M059J (cell line): ENCODE measurements at regions not wholly inside any gene's neighbourhood (a gene's known extent, or its start where the extent isn't known, plus 50 kb on each side); places are given as distances from the start of the nearest gene placed in this dataset.

Experiments
- DNase-seq: peaks from one replicate; pipeline ENCODE4 v3.0.0-alpha.2; 2012; ENCODE audit warnings: low read depth

- DNase-seq: peak; percentile 49
Measured at GRCh38 chr6:164109770-164110140, 695.2 kb downstream of the QKI start.

- DNase-seq: peak; percentile 87
Measured at GRCh38 chr6:164108869-164109769, 694.6 kb downstream of the QKI start.

- DNase-seq: no peak
Measured at GRCh38 chr6:164108092-164108491, 693.6 kb downstream of the QKI start.

GRCh38 chr6:164107297-164107995 is 692.9 kb downstream of the QKI start:
- peak; percentile 33 for DNase-seq

GRCh38 chr6:164106345-164106769 is 691.8 kb downstream of the QKI start:
- DNase-seq: peak; percentile 36

- no peak for DNase-seq
Measured at GRCh38 chr6:164105705-164106104, 691.2 kb downstream of the QKI start.

- DNase-seq: no peak
Measured at GRCh38 chr6:164104432-164104831, 689.9 kb downstream of the QKI start.

- DNase-seq: no peak
Measured at GRCh38 chr6:164102693-164103092, 688.2 kb downstream of the QKI start.

- no peak for DNase-seq
Measured at GRCh38 chr6:164101859-164102258, 687.3 kb downstream of the QKI start.

GRCh38 chr6:164099269-164099865 is 684.8 kb downstream of the QKI start:
- DNase-seq: no peak

GRCh38 chr6:164098857-164099267 is 684.3 kb downstream of the QKI start:
- no peak for DNase-seq

GRCh38 chr6:164097551-164098398 is 683.3 kb downstream of the QKI start:
- DNase-seq: peak; percentile 69

GRCh38 chr6:164097056-164097455 is 682.5 kb downstream of the QKI start:
- DNase-seq: no peak

GRCh38 chr6:164095056-164095455 is 680.5 kb downstream of the QKI start:
- peak; percentile 83 for DNase-seq

- DNase-seq: no peak
Measured at GRCh38 chr6:164087870-164088269, 673.4 kb downstream of the QKI start.

- no peak for DNase-seq
Measured at GRCh38 chr6:164087211-164087610, 672.7 kb downstream of the QKI start.

GRCh38 chr6:164086076-164086887 is 671.8 kb downstream of the QKI start:
- DNase-seq: peak; percentile 12

GRCh38 chr6:164085091-164086075 is 670.9 kb downstream of the QKI start:
- DNase-seq: peak; percentile 81

- DNase-seq: no peak
Measured at GRCh38 chr6:164079275-164079600, 664.7 kb downstream of the QKI start.
